GM10248 (cell line): ENCODE measurements at regions not wholly inside any gene's neighbourhood (a gene's known extent, or its start where the extent isn't known, plus 50 kb on each side); places are given as distances from the start of the nearest gene placed in this dataset.

ENCODE experiments used
- CTCF ChIA-PET: fragments of 300-600 bp; sonication (Branson Sonifier 250); formaldehyde crosslinking; extraction: SDS; loops from one replicate; lab custom pipeline; 2021; ENCODE audit warnings: antibody characterized with exemption; lab: Yijun Ruan, JAX
- POLR2A ChIA-PET: fragments of 350-650 bp; sonication (Branson Sonifier 250); formaldehyde crosslinking; extraction: SDS; loops from one replicate; lab custom pipeline; 2020; ENCODE audit warnings: antibody characterized with exemption; lab: Yijun Ruan, JAX
- DNase-seq: peaks from one replicate; pipeline ENCODE4 v3.0.0; 2012; ENCODE audit errors: extremely low spot score
- CTCF ChIP-seq: IDR thresholded peaks from 2 replicates; pipeline ENCODE4 v1.5.1; 2012; ENCODE audit warnings: mild to moderate bottlenecking, low read depth; ENCODE audit errors: extremely low read depth, missing control alignments, control extremely low read depth

- TF ChIP-seq CTCF, result no peak
- CTCF ChIA-PET, result no interaction called here
- no peak for DNase-seq
Measured at GRCh38 chr18:29711932-29712331, 1330.6 kb downstream of the DSC3 start.

GRCh38 chr18:29693334-29693733 is 1349.2 kb downstream of the DSC3 start:
- TF ChIP-seq CTCF, result no peak
- no peak for DNase-seq
- ChIA-PET POLR2A (no interaction called here), CTCF (no interaction called here)

More at GRCh38 chr18:29711932-29712331, 1330.6 kb downstream of the DSC3 start:
- POLR2A ChIA-PET, result no interaction called here

GRCh38 chr18:29681578-29681977 is 1361.0 kb downstream of the DSC3 start:
- CTCF ChIA-PET, result no interaction called here
- DNase-seq, result no peak
- POLR2A ChIA-PET, result no interaction called here
- no peak for TF ChIP-seq CTCF

- ChIA-PET POLR2A (no interaction called here), CTCF (interaction anchor here (1.4 kb wide), 1 partner anchor 10 kb away, joined by 6 read pairs; no protein-coding TSS in a partner anchor)
- DNase-seq, result no peak
- TF ChIP-seq CTCF, result no peak
Measured at GRCh38 chr18:29664278-29665036, 1378.1 kb downstream of the DSC3 start.

GRCh38 chr18:29661924-29662323 is 1380.6 kb downstream of the DSC3 start:
- no peak for TF ChIP-seq CTCF
- POLR2A ChIA-PET, result no interaction called here
- no peak for DNase-seq
- CTCF ChIA-PET, result no interaction called here

GRCh38 chr18:29660777-29661176 is 1381.8 kb downstream of the DSC3 start:
- CTCF ChIA-PET, result no interaction called here
- TF ChIP-seq CTCF, result no peak
- no peak for DNase-seq
- POLR2A ChIA-PET, result no interaction called here
